ENCODE measurements at regions not wholly inside any gene's neighbourhood (a gene's known extent, or its start where the extent isn't known, plus 50 kb on each side); places are given as distances from the start of the nearest gene placed in this dataset.

- DNase-seq (ENCODE audit: low read depth in 4 of 4, low spot score in 3 of 4): no peak
Measured at GRCh38 chr2:129061069-129061768, 742.6 kb upstream of the HS6ST1 start.

DNA sequence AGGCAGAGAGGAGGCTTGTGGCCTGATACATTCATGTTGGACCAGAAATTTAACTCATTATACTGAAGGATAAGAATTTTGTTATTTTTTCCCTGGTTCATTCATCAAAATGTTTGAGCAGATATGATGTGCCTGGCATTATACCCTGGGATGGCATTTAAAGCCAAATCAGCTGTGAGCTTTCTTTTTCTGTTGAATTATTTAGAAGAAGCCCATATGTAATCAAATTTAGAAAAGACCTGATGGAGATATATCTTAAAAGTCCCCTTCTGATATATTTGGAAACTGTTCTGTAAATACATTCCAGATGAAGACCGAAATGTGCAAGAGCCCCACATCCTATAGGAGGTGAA is 743.1 kb upstream of the HS6ST1 start:
- no peak for DNase-seq (ENCODE audit: low read depth in 4 of 4, low spot score in 3 of 4)

- DNase-seq (ENCODE audit: low read depth in 4 of 4, low spot score in 3 of 4): no peak
Measured at GRCh38 chr2:129062146-129062912, 743.7 kb upstream of the HS6ST1 start.

DNA sequence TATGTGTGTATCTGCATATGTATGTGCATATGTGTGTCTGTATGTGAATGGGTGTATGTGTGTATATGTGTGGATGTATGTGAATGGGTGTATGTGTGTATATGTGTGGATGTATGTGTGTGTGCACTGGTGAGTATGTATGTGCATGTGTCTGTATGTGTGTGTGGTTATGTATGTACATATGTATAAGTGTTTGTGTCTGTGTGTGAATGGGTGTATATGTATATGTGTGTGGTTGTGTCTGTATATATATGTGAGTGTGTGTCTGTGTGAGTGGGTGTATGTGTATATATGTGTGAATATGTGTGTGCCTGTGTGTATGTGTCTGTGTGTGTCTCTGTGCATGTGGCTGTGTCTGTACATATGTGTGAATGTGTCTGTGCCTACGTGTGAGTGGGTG is 748.4 kb upstream of the HS6ST1 start:
- DNase-seq (ENCODE audit: low read depth in 4 of 4, low spot score in 3 of 4): no peak

DNA sequence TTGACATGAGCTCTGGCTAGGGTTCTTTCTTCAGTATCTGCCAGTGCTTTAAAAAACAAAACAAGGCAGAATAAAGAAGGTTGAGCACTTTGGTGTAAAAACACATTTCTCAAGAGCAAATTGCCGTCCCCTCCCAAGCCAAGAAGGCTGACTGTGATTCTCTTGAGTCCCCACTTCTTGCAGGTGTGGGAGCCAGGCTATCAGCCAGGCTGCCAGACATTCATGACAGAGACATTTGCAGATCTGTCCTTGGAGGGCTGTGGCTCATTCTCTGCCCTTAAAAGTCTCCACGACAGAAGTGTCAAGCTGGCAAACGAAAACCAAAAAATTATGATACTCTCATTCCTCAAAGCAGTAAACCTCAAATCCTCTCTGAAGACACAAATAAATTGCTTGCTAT is 749.3 kb upstream of the HS6ST1 start:
- no peak for DNase-seq (ENCODE audit: low read depth in 4 of 4, low spot score in 3 of 4)

- no peak for DNase-seq (ENCODE audit: low read depth in 4 of 4, low spot score in 3 of 4)
Measured at GRCh38 chr2:129068543-129068942, 749.9 kb upstream of the HS6ST1 start.

DNA sequence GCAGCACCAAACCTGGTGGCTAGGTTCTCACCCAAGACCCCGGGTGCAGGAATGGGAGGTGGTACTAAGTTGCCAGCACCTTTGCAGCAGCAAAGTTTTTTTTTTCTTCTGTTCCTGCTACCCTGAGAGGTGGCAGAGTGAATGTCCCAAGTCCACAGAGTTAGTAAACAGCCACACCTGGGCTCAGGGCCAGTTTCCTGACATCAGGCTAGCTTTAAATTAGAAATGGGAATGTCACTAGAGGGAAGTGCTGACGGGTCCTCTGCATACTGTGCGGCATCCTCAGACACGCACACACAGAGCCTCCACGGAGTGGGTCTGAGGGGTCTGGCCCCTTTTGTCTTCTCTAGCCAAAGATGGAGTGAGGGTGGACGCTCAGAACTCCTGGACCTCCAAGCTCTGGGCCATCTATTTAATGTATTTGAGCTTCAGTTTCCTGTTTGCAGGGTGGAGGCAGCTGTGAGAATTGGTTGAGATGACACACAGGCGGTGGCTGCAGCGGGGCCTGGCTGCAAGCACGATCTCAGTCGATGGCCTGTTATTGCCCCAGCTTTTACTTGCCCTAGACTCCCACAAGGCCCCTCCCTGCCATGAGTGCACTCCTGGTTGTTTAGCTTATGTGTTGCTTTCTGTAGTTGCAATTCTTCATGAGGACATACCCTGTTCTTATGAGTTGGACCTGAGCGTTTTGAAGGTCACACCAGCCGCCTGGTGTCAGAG is 751.4 kb upstream of the HS6ST1 start:
- DNase-seq (ENCODE audit: low read depth in 4 of 4, low spot score in 3 of 4): no peak

GRCh38 chr2:129070663-129071062 is 752.0 kb upstream of the HS6ST1 start:
- no peak for DNase-seq (ENCODE audit: low read depth in 4 of 4, low spot score in 3 of 4)

- no peak for DNase-seq (ENCODE audit: low read depth in 4 of 4, low spot score in 3 of 4)
Measured at GRCh38 chr2:129071531-129071930, 752.9 kb upstream of the HS6ST1 start.

DNA sequence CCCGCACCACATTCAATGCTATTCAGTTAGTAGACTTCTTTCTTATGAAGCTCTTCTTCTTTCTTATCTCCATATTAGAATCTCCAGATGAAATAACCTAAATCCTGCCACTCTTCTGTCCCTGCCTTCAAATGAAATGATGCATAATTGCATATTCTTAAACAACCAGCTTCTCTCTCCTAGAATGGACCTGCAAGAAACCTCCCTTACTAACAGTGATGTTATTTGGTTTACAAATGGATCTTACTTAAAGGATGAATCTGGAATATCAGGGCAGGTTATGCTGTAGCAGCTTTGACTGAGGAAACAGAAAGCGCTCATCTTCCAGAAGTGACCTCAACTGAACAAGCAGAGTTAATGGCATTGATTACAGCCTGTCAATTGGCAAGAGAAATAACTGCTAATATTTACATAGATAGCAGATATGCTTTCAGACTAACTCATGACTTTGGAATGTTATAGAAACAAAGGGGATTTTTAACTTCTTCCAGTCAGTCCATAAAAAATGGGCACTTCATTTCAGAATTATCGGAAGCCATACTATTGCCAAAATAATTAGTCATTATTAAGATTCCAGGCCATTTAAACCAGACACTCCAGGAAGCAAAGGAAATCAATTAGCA is 755.7 kb upstream of the HS6ST1 start:
- no peak for DNase-seq (ENCODE audit: low read depth in 4 of 4, low spot score in 3 of 4)

DNA sequence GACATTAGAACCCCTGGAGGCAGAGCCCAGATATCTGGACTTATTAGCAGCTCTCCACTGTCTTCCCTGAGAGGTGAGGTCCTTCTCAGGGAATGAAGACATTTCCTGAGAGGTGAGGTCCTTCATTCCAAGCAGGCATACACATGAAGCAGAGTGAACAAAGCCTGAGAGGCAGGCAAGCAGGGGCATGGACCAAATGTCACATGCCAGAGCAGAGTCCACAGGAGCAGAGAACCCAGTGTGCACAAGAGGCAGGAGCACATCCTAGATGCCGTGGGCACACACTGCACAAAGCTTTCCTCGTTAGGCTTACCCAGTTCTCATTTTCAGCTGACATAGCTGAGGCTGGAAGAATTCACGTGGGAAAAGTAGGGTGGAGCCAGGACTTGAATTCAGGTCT is 759.9 kb upstream of the HS6ST1 start:
- DNase-seq (ENCODE audit: low read depth in 4 of 4, low spot score in 3 of 4): no peak

GRCh38 chr2:129080715-129081476 is 762.2 kb upstream of the HS6ST1 start:
- no peak for DNase-seq (ENCODE audit: low read depth in 4 of 4, low spot score in 3 of 4)

- no peak for DNase-seq (ENCODE audit: low read depth in 4 of 4, low spot score in 3 of 4)
Measured at GRCh38 chr2:129085386-129085785, 766.7 kb upstream of the HS6ST1 start.

DNA sequence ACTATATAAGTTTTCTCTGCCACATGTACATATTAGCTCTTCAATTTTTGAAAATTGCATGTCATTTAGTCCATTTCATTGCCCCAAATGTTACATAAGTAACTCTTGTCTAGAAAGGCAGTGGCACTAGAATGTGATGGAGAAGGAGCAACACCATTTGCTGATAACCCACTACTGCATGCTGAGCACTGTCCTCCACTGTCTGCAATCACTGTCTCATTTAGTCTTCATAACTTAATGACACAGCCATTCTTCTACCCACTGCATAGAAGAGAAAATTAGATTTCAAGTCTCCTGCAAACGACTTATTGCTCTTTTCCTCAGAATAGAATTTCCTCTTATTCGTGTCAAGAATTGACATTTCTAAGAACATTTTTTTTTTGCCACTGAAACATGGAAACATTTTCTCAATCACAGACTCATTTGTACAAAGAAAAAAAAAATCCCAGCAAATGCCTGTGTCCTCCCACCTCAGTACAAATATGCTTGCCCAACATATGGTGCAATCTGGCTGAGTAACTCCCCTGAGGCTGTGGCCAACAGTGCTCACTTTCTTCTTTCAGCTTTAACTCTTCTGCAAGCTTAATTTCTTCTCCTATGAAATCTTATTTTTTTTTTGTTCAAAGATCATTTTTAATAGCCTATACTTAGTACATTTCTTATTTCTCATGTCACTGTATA is 768.6 kb upstream of the HS6ST1 start:
- no peak for DNase-seq (ENCODE audit: low read depth in 4 of 4, low spot score in 3 of 4)

GRCh38 chr2:129091620-129092019 is 773.0 kb upstream of the HS6ST1 start:
- no peak for DNase-seq (ENCODE audit: low read depth in 4 of 4, low spot score in 3 of 4)

DNA sequence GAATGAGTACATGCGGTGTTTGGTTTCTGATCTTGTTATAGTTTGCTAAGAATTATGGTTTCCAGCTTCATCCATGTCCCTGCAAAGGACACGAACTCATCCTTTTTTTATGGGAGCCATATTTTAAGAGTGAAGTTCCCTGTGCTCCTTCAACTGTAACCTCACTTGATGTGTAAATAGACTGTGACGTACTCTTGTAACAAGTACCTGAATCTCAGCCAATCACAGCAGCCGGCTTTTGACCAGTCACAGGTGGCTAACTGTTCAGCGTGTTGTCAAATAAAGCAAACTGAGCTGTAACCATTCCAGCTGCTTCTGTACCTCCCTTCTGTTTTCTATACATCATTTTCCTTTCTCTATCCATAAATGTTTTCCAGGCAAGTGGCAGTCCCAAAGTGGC is 774.3 kb upstream of the HS6ST1 start:
- peak; percentile 18 to 45 (median 40) for DNase-seq (ENCODE audit: low read depth in 4 of 4, low spot score in 3 of 4)

DNA sequence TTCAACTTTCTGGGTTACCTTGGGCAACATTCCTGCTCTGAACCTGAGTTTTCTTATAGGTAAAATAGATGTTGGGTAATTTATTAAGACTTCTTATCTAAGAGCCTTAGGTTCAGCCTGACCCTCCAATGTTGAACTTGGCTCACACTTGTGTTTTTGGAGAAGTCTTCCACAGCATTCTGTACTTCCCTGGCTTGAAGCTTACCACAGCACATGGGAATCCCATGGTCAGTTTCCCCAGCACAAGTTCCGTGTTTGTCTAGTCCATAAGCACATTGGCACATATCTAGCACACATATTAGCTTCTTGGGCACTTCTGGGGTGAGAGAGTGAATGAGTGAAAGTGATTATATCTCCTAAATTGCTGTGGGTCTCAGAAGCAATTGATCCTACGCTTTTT is 782.5 kb upstream of the HS6ST1 start:
- no peak for DNase-seq (ENCODE audit: low read depth in 4 of 4, low spot score in 3 of 4)

DNA sequence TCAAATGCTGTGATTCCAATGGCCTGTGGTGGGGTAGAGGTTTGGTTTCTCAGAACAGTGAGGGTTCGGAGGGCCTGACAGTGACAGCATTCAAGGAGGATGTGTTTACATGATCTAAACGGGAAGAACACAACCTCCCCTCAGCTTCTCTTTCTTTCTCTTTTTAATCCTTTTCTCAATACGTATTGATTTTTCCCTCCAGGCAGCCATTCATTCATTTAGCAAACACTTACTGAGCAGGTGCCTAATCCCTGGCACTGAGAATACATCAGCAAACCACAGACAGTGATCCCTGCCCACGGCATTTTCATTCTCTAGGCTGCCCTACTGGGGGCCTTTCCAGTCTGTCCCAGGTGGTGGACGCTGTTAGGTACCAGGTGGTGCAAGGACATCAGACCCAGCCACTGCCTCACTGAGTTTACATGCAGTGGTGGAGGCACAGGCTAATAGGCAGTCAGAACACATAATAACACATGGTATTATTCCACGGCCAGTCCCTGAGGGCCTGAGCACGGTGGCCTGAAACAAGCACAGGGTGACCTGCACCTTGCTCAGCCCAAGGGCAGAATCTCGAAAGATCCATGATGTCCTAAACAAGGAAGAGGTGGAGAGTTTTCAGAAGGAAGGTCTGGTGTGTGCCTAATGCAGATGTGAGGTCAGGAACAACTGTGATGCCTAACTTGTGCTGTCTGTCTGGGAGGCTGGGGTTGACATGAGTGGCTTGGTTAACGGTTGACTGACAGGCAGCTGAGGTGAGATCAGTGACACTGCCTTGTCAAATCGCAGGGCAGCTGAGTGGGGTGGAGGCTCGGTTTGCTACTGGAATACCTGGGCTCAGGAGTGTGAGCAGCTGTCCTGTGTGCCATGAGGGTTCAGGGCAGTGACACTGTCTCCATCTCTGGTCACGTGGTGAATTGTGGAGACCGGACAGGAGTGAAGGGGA is 785.5 kb upstream of the HS6ST1 start:
- no peak for DNase-seq (ENCODE audit: low read depth in 4 of 4, low spot score in 3 of 4)

- no peak for DNase-seq (ENCODE audit: low read depth in 4 of 4, low spot score in 3 of 4)
Measured at GRCh38 chr2:129112181-129112580, 793.5 kb upstream of the HS6ST1 start.
